Subcutaneous abdominal adipose tissue (tissue), 5 donors: ENCODE measurements at regions not wholly inside any gene's neighbourhood (a gene's known extent, or its start where the extent isn't known, plus 50 kb on each side); places are given as distances from the start of the nearest gene placed in this dataset.

Source experiments
- H3K27ac ChIP-seq: one replicate; pipeline ENCODE4 v1.7.0; 2013; ENCODE audit warnings: low read depth, mild to moderate bottlenecking, inconsistent platforms, low read length, moderate library complexity
- H3K27me3 ChIP-seq, 5 donors: one replicate each; pipeline ENCODE4 v1.7.0; 2013; ENCODE audit warnings: low read length in 5 of 5, inconsistent platforms in 1 of 5; ENCODE audit not compliant: control insufficient read depth in 5 of 5, insufficient read depth in 4 of 5
- H3K36me3 ChIP-seq, 5 donors: one replicate each; pipeline ENCODE4 v1.7.0; 2013; ENCODE audit warnings: low read length in 5 of 5; ENCODE audit not compliant: control insufficient read depth in 5 of 5, insufficient read depth in 5 of 5
- H3K4me1 ChIP-seq, 5 donors: one replicate each; pipeline ENCODE4 v1.7.0; 2013; ENCODE audit warnings: low read length in 5 of 5, mild to moderate bottlenecking in 3 of 5, moderate library complexity in 1 of 5; ENCODE audit not compliant: control insufficient read depth in 5 of 5, insufficient read depth in 5 of 5
- H3K4me3 ChIP-seq, 5 donors: one replicate each; pipeline ENCODE4 v1.7.0; 2013; ENCODE audit warnings: low read length in 5 of 5, low read depth in 1 of 5
- H3K9ac ChIP-seq, 5 donors: one replicate each; pipeline ENCODE4 v1.7.0; 2013; ENCODE audit warnings: low read length in 5 of 5, mild to moderate bottlenecking in 4 of 5, moderate library complexity in 3 of 5
- H3K9me3 ChIP-seq, 5 donors: one replicate each; pipeline ENCODE4 v1.7.0; 2013; ENCODE audit warnings: low read length in 5 of 5; ENCODE audit not compliant: control insufficient read depth in 5 of 5
- donor health status: healthy.
- donor health status: healthy.
- donor health status: healthy.
- donor health status: healthy.
- donor health status: healthy.

DNA sequence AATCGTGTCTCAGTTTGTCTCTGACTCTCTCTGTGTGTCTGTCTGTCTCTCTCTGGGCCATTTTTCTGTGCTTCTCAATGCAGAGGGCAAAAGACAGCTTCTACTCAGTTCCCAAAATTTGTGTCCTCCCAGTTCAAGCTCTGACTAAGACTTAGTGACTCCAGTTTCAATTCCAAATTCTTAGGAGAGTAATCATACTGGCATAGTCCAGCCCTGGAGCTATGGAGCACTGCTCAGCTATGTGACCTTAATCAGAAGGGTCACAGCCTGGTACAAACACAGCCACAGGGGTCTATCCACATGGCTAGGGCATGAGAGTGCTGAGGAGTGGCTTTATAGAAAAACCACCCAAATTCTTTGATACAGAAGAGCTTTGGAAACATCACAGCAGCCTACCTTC, 91.9 kb downstream of the FOXF2 start:
- no peak overlapping the region for H3K4me3 ChIP-seq
- no peaks in the 10 kb centered on the region for H3K4me1 ChIP-seq
- H3K9me3 ChIP-seq: no peaks in the 10 kb centered on the region
- no peaks in the 10 kb centered on the region for H3K36me3 ChIP-seq
- no peak overlapping the region for H3K27ac ChIP-seq
- no peaks in the 10 kb centered on the region for H3K27me3 ChIP-seq
- H3K9ac ChIP-seq: no peak overlapping the region

DNA sequence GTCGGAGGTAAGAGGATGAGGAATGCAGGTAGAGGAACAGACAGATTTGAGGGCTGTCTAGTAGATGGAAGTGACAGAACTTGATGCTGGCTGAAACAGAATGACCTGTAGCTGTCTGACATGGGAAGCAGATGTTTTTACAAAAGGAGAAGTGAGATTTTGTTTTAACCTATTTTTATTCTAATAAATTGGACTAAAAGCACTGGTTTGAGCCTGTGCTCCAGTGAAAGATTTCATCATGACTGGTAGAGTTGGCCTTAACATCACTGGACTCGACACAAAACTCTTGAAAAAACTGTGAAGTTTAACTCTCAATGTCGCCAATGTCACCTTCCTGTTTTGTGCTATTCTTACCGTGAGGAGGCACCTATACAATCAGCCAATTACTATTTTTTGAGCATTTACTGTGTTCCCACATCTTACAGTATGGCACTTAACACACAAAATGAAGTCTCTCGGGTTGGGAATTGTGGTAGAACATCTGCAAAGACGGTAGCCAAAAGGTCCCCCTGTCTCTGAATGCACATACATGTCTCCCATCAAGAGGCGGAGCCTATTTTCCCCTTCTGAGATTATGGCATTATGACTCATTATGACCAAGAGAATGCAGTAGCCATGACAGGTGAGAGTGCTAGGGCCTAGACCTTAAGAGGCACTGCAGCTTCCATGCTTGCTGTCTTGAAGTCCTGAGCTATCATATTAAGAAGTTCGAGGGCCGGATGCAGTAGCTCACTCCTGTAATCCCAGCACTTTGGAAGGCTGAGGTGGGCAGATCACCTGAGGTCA, 93.2 kb downstream of the FOXF2 start:
- Histone ChIP-seq H3K9me3 (no peaks in the 10 kb centered on the region), H3K9ac (no peak overlapping the region), H3K36me3 (no peaks in the 10 kb centered on the region), H3K4me1 (no peaks in the 10 kb centered on the region), H3K27me3 (no peaks in the 10 kb centered on the region), H3K4me3 (no peak overlapping the region), H3K27ac (no peak overlapping the region)

- H3K4me3 ChIP-seq: no peak overlapping the region
- H3K27ac ChIP-seq: no peak overlapping the region
- no peaks in the 10 kb centered on the region for H3K9me3 ChIP-seq
- H3K27me3 ChIP-seq: no peaks in the 10 kb centered on the region
- H3K36me3 ChIP-seq: no peaks in the 10 kb centered on the region
- H3K9ac ChIP-seq: no peak overlapping the region
- no peaks in the 10 kb centered on the region for H3K4me1 ChIP-seq
These were observed 96.3 kb downstream of the FOXF2 start for GRCh38 chr6:1485678-1486077.

GRCh38 chr6:1486387-1486786, 97.0 kb downstream of the FOXF2 start:
- Histone ChIP-seq H3K36me3 (no peaks in the 10 kb centered on the region), H3K4me1 (no peaks in the 10 kb centered on the region), H3K9me3 (no peaks in the 10 kb centered on the region), H3K9ac (no peak overlapping the region), H3K27me3 (no peaks in the 10 kb centered on the region), H3K27ac (no peak overlapping the region), H3K4me3 (no peak overlapping the region)

DNA sequence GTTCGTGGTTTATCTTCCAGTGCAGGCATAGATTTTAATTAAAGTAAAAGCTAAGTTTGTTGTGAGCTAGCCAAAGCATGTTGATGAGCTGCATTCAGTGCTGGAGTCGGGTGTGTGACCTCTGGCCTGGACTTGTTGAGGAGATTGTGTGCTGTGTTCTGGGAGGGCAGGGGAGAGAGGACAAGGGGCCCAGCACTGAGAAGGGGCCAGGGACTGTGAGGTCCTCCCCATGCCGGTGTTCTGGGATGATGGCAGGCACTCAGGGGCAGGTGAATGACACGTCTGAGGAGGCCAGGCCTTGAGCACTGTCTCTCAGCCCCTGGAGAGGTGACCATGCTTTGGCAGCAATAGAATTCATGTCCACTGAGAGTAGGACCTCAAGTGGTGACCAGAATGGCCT, 97.9 kb downstream of the FOXF2 start:
- no peak overlapping the region for H3K9ac ChIP-seq
- H3K9me3 ChIP-seq: no peaks in the 10 kb centered on the region
- no peaks in the 10 kb centered on the region for H3K27me3 ChIP-seq

DNA sequence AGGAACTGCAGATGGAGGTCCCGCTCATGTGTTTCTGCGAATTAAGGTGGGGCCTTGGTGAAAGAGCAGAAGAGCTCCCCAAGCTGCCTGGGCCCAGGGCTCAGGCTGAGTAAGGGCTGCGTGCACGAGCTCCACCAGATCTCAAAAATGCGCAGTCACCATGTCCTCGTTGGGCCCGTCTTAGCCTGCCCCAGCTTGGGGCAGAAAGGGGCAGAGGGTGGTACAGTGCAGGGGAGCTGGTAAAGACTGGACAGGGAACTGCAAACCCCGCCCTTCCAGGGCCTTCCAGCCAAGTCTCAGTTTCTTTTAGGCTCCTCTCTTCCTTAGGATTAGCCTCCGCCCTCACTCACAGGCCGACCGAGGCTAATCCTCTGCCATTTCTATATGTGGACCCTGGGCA, 101.6 kb downstream of the FOXF2 start:
- peaks cover 2 to 8% (median 5%) of the 10 kb centered on the region in 5 donors for H3K9me3 ChIP-seq
- H3K4me1 ChIP-seq: no peaks in the 10 kb centered on the region
- H3K4me3 ChIP-seq: no peak overlapping the region
- no peak overlapping the region for H3K9ac ChIP-seq
- H3K27ac ChIP-seq: no peak overlapping the region
- H3K27me3 ChIP-seq: peaks cover 0 to 2% (median 0%) of the 10 kb centered on the region in 5 donors
- H3K36me3 ChIP-seq: no peaks in the 10 kb centered on the region

More for the DNA sequence above, 97.9 kb downstream of the FOXF2 start:
- Histone ChIP-seq H3K27ac (no peak overlapping the region), H3K36me3 (no peaks in the 10 kb centered on the region), H3K4me3 (no peak overlapping the region), H3K4me1 (no peaks in the 10 kb centered on the region)

- Histone ChIP-seq H3K9ac (no peak overlapping the region), H3K4me3 (no peak overlapping the region), H3K4me1 (no peaks in the 10 kb centered on the region), H3K36me3 (no peaks in the 10 kb centered on the region), H3K27me3 (peaks cover 0 to 2% (median 0%) of the 10 kb centered on the region in 5 donors), H3K27ac (no peak overlapping the region), H3K9me3 (peaks cover 2 to 13% (median 5%) of the 10 kb centered on the region in 5 donors)
These were observed 102.4 kb downstream of the FOXF2 start for GRCh38 chr6:1491591-1492319.

DNA sequence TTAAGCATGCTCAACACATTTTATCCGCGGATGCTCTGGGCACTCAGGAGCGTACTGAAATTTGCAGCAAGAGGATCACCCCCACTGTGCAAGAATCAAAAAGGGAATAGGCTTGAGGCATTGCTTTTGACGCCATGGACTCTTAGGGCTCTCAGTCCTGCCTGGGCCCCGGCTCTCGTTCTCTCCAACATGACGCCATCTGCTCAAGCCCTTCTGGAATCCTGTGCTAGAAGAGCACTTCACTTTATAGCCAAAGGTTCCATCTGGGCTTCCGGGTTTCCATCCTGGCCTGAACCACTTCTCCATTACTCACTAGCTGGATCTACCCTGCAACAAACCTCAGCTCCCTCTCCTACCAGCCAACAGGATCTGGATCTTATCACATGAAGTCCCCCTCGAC, 105.3 kb downstream of the FOXF2 start:
- Histone ChIP-seq H3K36me3 (no peaks in the 10 kb centered on the region), H3K4me1 (no peaks in the 10 kb centered on the region), H3K4me3 (no peak overlapping the region), H3K27me3 (peaks cover 0 to 7% (median 2%) of the 10 kb centered on the region in 5 donors), H3K9ac (no peak overlapping the region), H3K27ac (no peak overlapping the region), H3K9me3 (peaks cover 2 to 13% (median 5%) of the 10 kb centered on the region in 5 donors)

- no peaks in the 10 kb centered on the region for H3K4me1 ChIP-seq
- no peak overlapping the region for H3K9ac ChIP-seq
- H3K9me3 ChIP-seq: peaks cover 2 to 13% (median 5%) of the 10 kb centered on the region in 5 donors
- H3K36me3 ChIP-seq: no peaks in the 10 kb centered on the region
- no peak overlapping the region for H3K4me3 ChIP-seq
- H3K27me3 ChIP-seq: peaks cover 0 to 7% (median 2%) of the 10 kb centered on the region in 5 donors
- H3K27ac ChIP-seq: no peak overlapping the region
These were observed 106.0 kb downstream of the FOXF2 start for GRCh38 chr6:1495344-1495743.

- Histone ChIP-seq H3K4me3 (no peak overlapping the region), H3K27me3 (peaks cover 0 to 7% (median 2%) of the 10 kb centered on the region in 5 donors), H3K4me1 (no peaks in the 10 kb centered on the region), H3K9me3 (peaks cover 2 to 13% (median 5%) of the 10 kb centered on the region in 5 donors), H3K36me3 (no peaks in the 10 kb centered on the region), H3K9ac (no peak overlapping the region), H3K27ac (no peak overlapping the region)
These were observed 106.7 kb downstream of the FOXF2 start for GRCh38 chr6:1496092-1496491.
